Upper lobe of left lung (tissue), 6 donors: ENCODE measurements at regions not wholly inside any gene's neighbourhood (a gene's known extent, or its start where the extent isn't known, plus 50 kb on each side); places are given as distances from the start of the nearest gene placed in this dataset.
A peak's percentile ranks its signal among the peaks of the same experiment; 100 is the strongest.

Source experiments
- ATAC-seq, 2 donors: fragments of 200-7000 bp; cut with Tn5 transposase; one replicate each; pipeline ENCODE4 v1.9.1; 2022; ENCODE audit warnings: mild to moderate bottlenecking in 2 of 2, moderate library complexity in 2 of 2; ENCODE audit not compliant: low FRiP score in 2 of 2
- DNase-seq, 2 donors: peaks; one replicate each; pipeline ENCODE4 v3.0.0-alpha.2; 2019 to 2020
- H3K27ac ChIP-seq, 4 donors: fragments of 200-600 bp; sonication (generic); one replicate each; pipeline ENCODE4 v1.5.1; 2016 to 2019
- H3K27me3 ChIP-seq, 4 donors: fragments of 200-600 bp; sonication (generic); one replicate each; pipeline ENCODE4 v1.5.1; 2017 to 2019
- H3K36me3 ChIP-seq, 4 donors: fragments of 200-600 bp; sonication (generic); one replicate each; pipeline ENCODE4 v1.5.1; 2016 to 2019
- H3K4me1 ChIP-seq, 4 donors: fragments of 200-600 bp; sonication (generic); one replicate each; pipeline ENCODE4 v1.5.1; 2018 to 2019
- H3K4me3 ChIP-seq, 4 donors: fragments of 200-600 bp; sonication (generic); one replicate each; pipeline ENCODE4 v1.5.1; 2017 to 2019; ENCODE audit warnings: mild to moderate bottlenecking in 2 of 4, moderate library complexity in 1 of 4
- H3K9me3 ChIP-seq, 4 donors: fragments of 200-600 bp; sonication (generic); one replicate each; pipeline ENCODE4 v1.5.1; 2018 to 2019
- CTCF ChIP-seq, 6 experiments: fragments of 450-650 bp in 4 of 6; fragments of 200-600 bp in 2 of 6; sonication (generic) in 2 of 6; IDR thresholded peaks; one replicate each; pipeline ENCODE4 v1.5.1; 2016 to 2019; ENCODE audit warnings: antibody characterized with exemption in 6 of 6
- EP300 ChIP-seq, 4 donors: sonication (generic); formaldehyde crosslinking; IDR thresholded peaks; one replicate each; pipeline ENCODE4 v1.5.1; 2017; ENCODE audit warnings: antibody characterized with exemption in 4 of 4, control low read depth in 2 of 4
- POLR2A ChIP-seq, 4 donors: fragments of 450-650 bp; IDR thresholded peaks; one replicate each; pipeline ENCODE4 v1.5.1; 2016 to 2017; ENCODE audit warnings: antibody characterized with exemption in 4 of 4, mild to moderate bottlenecking in 2 of 4
- POLR2AphosphoS5 ChIP-seq, 2 donors: sonication (generic); formaldehyde crosslinking; IDR thresholded peaks; one replicate each; pipeline ENCODE4 v1.5.1; 2017; ENCODE audit warnings: antibody characterized with exemption in 2 of 2
- WGBS, 2 donors: methylation state at CpG; one replicate each; pipeline ENCODE4 v1.1.5; 2017 to 2018; 5-methylcytosine and 5-hydroxymethylcytosine counted together
- donor health status: DM: no; HTN: no; CAD: no; lungs with moderate emphysema.
- donor health status: DM: no; HTN: yes; CAD: no; lungs with severe emphysema.

DNA sequence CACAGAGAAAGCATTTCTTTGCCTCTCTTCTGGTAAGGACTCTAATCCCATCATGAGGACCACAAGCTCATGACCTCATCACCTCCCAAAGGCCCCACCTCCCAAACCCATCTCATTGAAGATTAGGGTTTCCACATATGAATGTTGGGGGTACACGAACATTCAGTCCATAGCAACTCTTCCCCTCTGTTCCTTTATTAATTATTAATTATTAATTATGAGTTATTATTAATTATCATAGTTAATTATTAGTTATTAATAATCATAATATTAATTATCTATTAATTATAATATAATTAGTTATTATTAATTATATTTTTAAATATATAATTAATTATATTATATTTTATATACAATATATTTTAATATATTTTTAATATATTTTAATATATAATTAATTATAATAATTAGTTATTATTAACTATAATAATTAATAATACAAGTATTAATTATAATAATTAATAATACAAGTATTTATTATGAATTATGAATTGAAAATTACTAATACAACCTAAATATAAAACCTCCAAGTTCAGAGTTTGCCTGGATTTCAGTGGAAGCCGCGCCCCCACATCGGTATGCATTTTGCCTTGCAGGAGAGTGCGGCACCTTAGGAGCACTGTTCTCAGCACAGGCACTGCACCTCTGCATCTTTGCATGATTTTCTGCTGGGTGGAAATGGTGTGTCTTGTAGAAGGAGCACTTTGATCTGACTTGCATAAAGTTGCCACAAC is 128.0 kb upstream of the FGF3 start:
- TF ChIP-seq POLR2AphosphoS5 (IDR thresholded peaks at IDR 0.05), result no peak
- TF ChIP-seq CTCF (IDR thresholded peaks at IDR 0.05), result no peak
- no peak for TF ChIP-seq POLR2A (IDR thresholded peaks at IDR 0.05)
- TF ChIP-seq EP300 (IDR thresholded peaks at IDR 0.05), result no peak
- Histone ChIP-seq H3K36me3 (no peaks in the 10 kb centered on the region), H3K9me3 (peaks cover 0 to 8% (median 0%) of the 10 kb centered on the region in 4 donors), H3K4me3 (no peak overlapping the region), H3K27me3 (no peaks in the 10 kb centered on the region), H3K27ac (no peak overlapping the region), H3K4me1 (peaks cover 0 to 5% (median 2%) of the 10 kb centered on the region in 4 donors)
- DNase-seq, result no peak
- no peak for ATAC-seq
- 91 to 95% methylated on average over 5 of the region's 5 CpGs for WGBS, 2 donors

GRCh38 chr11:69947793-69948255 is 128.6 kb upstream of the FGF3 start:
- no peak for TF ChIP-seq POLR2AphosphoS5 (IDR thresholded peaks at IDR 0.05)
- no peak for TF ChIP-seq POLR2A (IDR thresholded peaks at IDR 0.05)
- WGBS, 2 donors, result 86 to 89% methylated on average over 10 to 12 of the region's 12 CpGs
- H3K9me3 ChIP-seq, result peaks cover 0 to 8% (median 0%) of the 10 kb centered on the region in 4 donors
- no peaks in the 10 kb centered on the region for H3K27me3 ChIP-seq
- H3K4me1 ChIP-seq, result peaks cover 0 to 5% (median 2%) of the 10 kb centered on the region in 4 donors
- no peaks in the 10 kb centered on the region for H3K36me3 ChIP-seq
- ATAC-seq, result no peak
- H3K27ac ChIP-seq, result no peak overlapping the region
- no peak for DNase-seq
- no peak overlapping the region for H3K4me3 ChIP-seq

- no peaks in the 10 kb centered on the region for H3K36me3 ChIP-seq
- no peak overlapping the region for H3K4me3 ChIP-seq
- H3K9me3 ChIP-seq, result peaks cover 0 to 8% (median 0%) of the 10 kb centered on the region in 4 donors
- ATAC-seq, result peak; percentile 37 to 68
- peak overlapping the region in 1 of 4 donors; percentile 15 for H3K27ac ChIP-seq
- no peaks in the 10 kb centered on the region for H3K27me3 ChIP-seq
- 59 to 61% methylated on average over 19 to 23 of the region's 24 CpGs for WGBS, 2 donors
- no peak for DNase-seq
- H3K4me1 ChIP-seq, result peaks cover 0 to 5% (median 2%) of the 10 kb centered on the region in 4 donors
- TF ChIP-seq POLR2AphosphoS5 (IDR thresholded peaks at IDR 0.05) (no peak), CTCF (IDR thresholded peaks at IDR 0.05) (no peak), EP300 (IDR thresholded peaks at IDR 0.05) (no peak), POLR2A (IDR thresholded peaks at IDR 0.05) (no peak)
Measured at GRCh38 chr11:69948256-69949141, 129.3 kb upstream of the FGF3 start.

DNA sequence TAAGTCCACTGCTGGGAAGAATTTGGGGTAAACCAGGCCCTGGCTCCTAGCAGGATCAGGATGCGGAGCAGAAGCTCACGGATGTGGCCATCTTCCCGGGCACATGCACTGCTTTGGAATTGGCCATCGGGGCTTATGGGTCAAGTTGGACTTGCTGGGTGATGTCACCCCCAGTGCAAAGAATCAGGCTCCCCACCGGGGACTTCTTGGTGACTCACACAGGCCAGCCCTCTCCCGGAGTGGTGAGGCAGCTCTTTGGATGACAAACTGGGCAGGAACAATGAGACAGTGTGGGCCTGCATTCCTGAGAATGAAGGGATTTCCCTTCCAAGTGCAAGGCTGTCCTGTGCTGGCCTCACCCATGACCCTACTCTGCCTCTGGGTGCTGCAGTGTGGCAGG is 128.8 kb upstream of the ANO1 start:
- peaks cover 0 to 5% (median 2%) of the 10 kb centered on the region in 4 donors for H3K4me1 ChIP-seq
- 70 to 100% methylated on average over 1 to 6 of the region's 6 CpGs for WGBS, 2 donors
- no peaks in the 10 kb centered on the region for H3K27me3 ChIP-seq
- peaks cover 0 to 8% (median 0%) of the 10 kb centered on the region in 4 donors for H3K9me3 ChIP-seq
- TF ChIP-seq POLR2AphosphoS5 (IDR thresholded peaks at IDR 0.05) (no peak), POLR2A (IDR thresholded peaks at IDR 0.05) (no peak), EP300 (IDR thresholded peaks at IDR 0.05) (no peak), CTCF (IDR thresholded peaks at IDR 0.05) (no peak)
- H3K27ac ChIP-seq, result no peak overlapping the region
- ATAC-seq (peak; percentile 20 to 78), DNase-seq (no peak)
- H3K36me3 ChIP-seq, result no peaks in the 10 kb centered on the region
- H3K4me3 ChIP-seq, result no peak overlapping the region

DNA sequence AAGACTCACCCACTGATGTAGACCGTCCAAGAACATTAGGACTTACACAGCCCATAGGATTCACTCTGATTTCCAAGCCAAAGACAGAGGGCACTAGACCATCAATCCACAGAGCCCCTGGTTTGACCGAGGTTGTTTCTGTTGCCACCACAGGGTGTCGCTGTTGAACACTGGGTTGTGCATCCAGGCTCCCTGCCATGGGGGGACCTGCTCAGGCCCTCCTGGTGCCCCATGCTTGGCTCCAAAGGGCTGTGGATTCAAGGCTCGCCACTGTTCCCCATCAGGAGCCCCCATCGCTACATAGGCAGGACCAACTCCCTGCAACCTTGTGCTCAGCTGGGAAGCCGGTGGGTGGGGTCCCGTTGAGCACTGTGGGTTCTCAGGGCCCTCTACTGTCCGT is 128.0 kb upstream of the ANO1 start:
- Histone ChIP-seq H3K9me3 (peaks cover 0 to 8% (median 0%) of the 10 kb centered on the region in 4 donors), H3K27me3 (no peaks in the 10 kb centered on the region), H3K36me3 (no peaks in the 10 kb centered on the region), H3K27ac (no peak overlapping the region), H3K4me1 (peaks cover 0 to 5% (median 2%) of the 10 kb centered on the region in 4 donors), H3K4me3 (no peak overlapping the region)
- 63 to 71% methylated on average over 8 of the region's 8 CpGs for WGBS, 2 donors
- ATAC-seq (no peak), DNase-seq (no peak)
- no peak for TF ChIP-seq POLR2AphosphoS5 (IDR thresholded peaks at IDR 0.05)
- peak in 3 of 6 experiments; percentile 21 to 34 (median 22) for TF ChIP-seq CTCF (IDR thresholded peaks at IDR 0.05)
